Liver (tissue), 8 donors: ENCODE measurements at regions not wholly inside any gene's neighbourhood (a gene's known extent, or its start where the extent isn't known, plus 50 kb on each side); places are given as distances from the start of the nearest gene placed in this dataset.

Source experiments
- DNase-seq: peaks from one replicate; pipeline ENCODE4 v3.0.0-alpha.2; 2017; ENCODE audit warnings: low spot score
- H3K27ac ChIP-seq, 2 donors: one replicate each; pipeline ENCODE4 v1.7.0; 2013; ENCODE audit warnings: inconsistent platforms in 2 of 2, low read length in 2 of 2, control low read depth in 1 of 2, low read depth in 1 of 2, mild to moderate bottlenecking in 1 of 2
- H3K27me3 ChIP-seq, 4 donors: one replicate each; pipeline versions ENCODE4 v1.6.1 to v1.7.0; 2013; ENCODE audit warnings: low read length in 3 of 4, inconsistent platforms in 1 of 4, mild to moderate bottlenecking in 1 of 4, moderate library complexity in 1 of 4; ENCODE audit not compliant: control insufficient read depth in 4 of 4, insufficient read depth in 4 of 4
- H3K36me3 ChIP-seq, 4 donors: one replicate each; pipeline versions ENCODE4 v1.6.1 to v1.7.0; 2013; ENCODE audit warnings: low read length in 3 of 4, mild to moderate bottlenecking in 3 of 4, low read depth in 1 of 4, moderate library complexity in 1 of 4; ENCODE audit not compliant: control insufficient read depth in 4 of 4, insufficient read depth in 3 of 4
- H3K4me1 ChIP-seq, 4 donors: one replicate each; pipeline versions ENCODE4 v1.6.1 to v1.7.0; 2013; ENCODE audit warnings: low read length in 3 of 4, mild to moderate bottlenecking in 3 of 4, moderate library complexity in 1 of 4; ENCODE audit not compliant: control insufficient read depth in 4 of 4, insufficient read depth in 4 of 4
- H3K4me3 ChIP-seq, 3 donors: one replicate each; pipeline versions ENCODE4 v1.6.1 to v1.7.0; 2013; ENCODE audit warnings: low read length in 3 of 3, control low read depth in 1 of 3, low read depth in 1 of 3, mild to moderate bottlenecking in 1 of 3
- H3K9ac ChIP-seq, 2 donors: one replicate each; pipeline ENCODE4 v1.7.0; 2013; ENCODE audit warnings: low read length in 2 of 2, mild to moderate bottlenecking in 2 of 2, moderate library complexity in 2 of 2, control low read depth in 1 of 2, low read depth in 1 of 2
- H3K9me3 ChIP-seq, 4 donors: one replicate each; pipeline versions ENCODE4 v1.6.1 to v1.7.0; 2013; ENCODE audit warnings: low read length in 3 of 4; ENCODE audit not compliant: control insufficient read depth in 4 of 4
- EGR1 ChIP-seq, 2 donors: IDR thresholded peaks; 2 replicates each; pipeline ENCODE4 v1.6.1; 2016 to 2018; ENCODE audit warnings: antibody characterized with exemption in 2 of 2, low read depth in 2 of 2
- FOXA1 ChIP-seq: IDR thresholded peaks from 2 replicates; pipeline ENCODE4 v1.6.1; 2016; ENCODE audit warnings: antibody characterized with exemption
- FOXA2 ChIP-seq: IDR thresholded peaks from 2 replicates; pipeline ENCODE4 v1.6.1; 2016; ENCODE audit warnings: antibody characterized with exemption
- GABPA ChIP-seq, 2 donors: IDR thresholded peaks in 1 of 2; conservative IDR thresholded peaks in 1 of 2; 2 replicates each; pipeline ENCODE4 v1.6.1; 2016; ENCODE audit warnings: antibody characterized with exemption in 2 of 2, mild to moderate bottlenecking in 1 of 2, moderate library complexity in 1 of 2
- HNF4A ChIP-seq, 2 donors: conservative IDR thresholded peaks; 2 replicates each; pipeline ENCODE4 v1.6.1; 2016; ENCODE audit warnings: antibody characterized with exemption in 2 of 2, mild to moderate bottlenecking in 2 of 2
- HNF4G ChIP-seq: IDR thresholded peaks from 2 replicates; pipeline ENCODE4 v1.6.1; 2016; ENCODE audit warnings: antibody characterized with exemption
- JUND ChIP-seq, 2 donors: IDR thresholded peaks; 2 replicates each; pipeline ENCODE4 v1.6.1; 2016; ENCODE audit warnings: antibody characterized with exemption in 2 of 2
- NR2F2 ChIP-seq: IDR thresholded peaks from 2 replicates; pipeline ENCODE4 v1.6.1; 2016; ENCODE audit warnings: antibody characterized with exemption
- RAD21 ChIP-seq, 2 donors: IDR thresholded peaks; 2 replicates each; pipeline ENCODE4 v1.6.1; 2016; ENCODE audit warnings: antibody characterized with exemption in 2 of 2, mild to moderate bottlenecking in 2 of 2
- RXRA ChIP-seq, 2 donors: IDR thresholded peaks; 2 replicates each; pipeline ENCODE4 v1.6.1; 2017 to 2018; ENCODE audit warnings: antibody characterized with exemption in 2 of 2, mild to moderate bottlenecking in 1 of 2
- SP1 ChIP-seq: IDR thresholded peaks from 2 replicates; pipeline ENCODE4 v1.6.1; 2018; ENCODE audit warnings: antibody characterized with exemption, mild to moderate bottlenecking
- TAF1 ChIP-seq: conservative IDR thresholded peaks from 2 replicates; pipeline ENCODE4 v1.6.1; 2016; ENCODE audit warnings: antibody characterized with exemption, mild to moderate bottlenecking
- YY1 ChIP-seq: IDR thresholded peaks from 2 replicates; pipeline ENCODE4 v1.6.1; 2016; ENCODE audit warnings: antibody characterized with exemption, mild to moderate bottlenecking
- WGBS: extraction: QIAGEN DNeasy Blood & Tissue Kit; methylation state at CpG from one replicate; pipeline ENCODE4 v1.1.7; 2013; 5-methylcytosine and 5-hydroxymethylcytosine counted together
- TF ChIP-seq, protein P1 (sequence below): IDR thresholded peaks from 2 replicates; pipeline ENCODE4 v1.6.1; 2016; ENCODE audit warnings: antibody characterized with exemption, mild to moderate bottlenecking
- TF ChIP-seq, protein P2 (sequence below): IDR thresholded peaks from 2 replicates; pipeline ENCODE4 v1.6.1; 2016; ENCODE audit warnings: antibody characterized with exemption
- TF ChIP-seq, protein P3 (sequence below): IDR thresholded peaks from 2 replicates; pipeline ENCODE4 v1.6.1; 2016; ENCODE audit warnings: antibody characterized with exemption
- TF ChIP-seq, protein P4 (sequence below): fragments of 150-350 bp; IDR thresholded peaks from 2 replicates; pipeline ENCODE4 v1.5.1; 2017; ENCODE audit warnings: improper control_type of control experiment, low read depth, low read length; ENCODE audit not compliant: missing input control
- TF ChIP-seq, protein P5 (sequence below): IDR thresholded peaks from 2 replicates; pipeline ENCODE4 v1.6.1; 2016; ENCODE audit warnings: antibody characterized with exemption
- donor health status: healthy.
- donor health status: healthy.
- donor health status: healthy.
- donor health status: healthy.
- donor health status: healthy.

DNA sequence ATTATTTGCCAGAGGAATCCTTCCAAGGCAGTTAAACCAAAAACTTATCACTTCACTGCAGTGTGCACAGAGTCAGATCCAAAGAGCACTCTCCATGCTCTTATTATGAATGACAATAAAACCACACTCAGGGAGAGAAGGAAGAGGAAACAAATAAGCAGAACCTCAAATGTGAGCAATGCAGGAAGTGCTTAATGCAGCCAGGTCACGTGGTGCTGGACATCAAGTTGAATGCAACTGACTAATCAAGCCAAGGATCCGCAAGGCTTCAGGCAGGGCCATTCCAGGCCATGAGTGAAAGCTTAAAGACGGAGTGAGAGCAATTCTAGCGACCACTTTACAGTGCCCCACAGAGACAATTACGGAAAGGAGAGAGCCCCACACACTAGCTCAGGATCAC, 230.4 kb upstream of the PUM3 start:
- no peaks in the 10 kb centered on the region for H3K36me3 ChIP-seq
- no peak for DNase-seq
- no peak overlapping the region for H3K4me3 ChIP-seq
- H3K27ac ChIP-seq: no peak overlapping the region
- TF ChIP-seq RAD21 (IDR thresholded peaks at IDR 0.05) (no peak), HNF4A (conservative IDR thresholded peaks at IDR 0.05) (no peak), TAF1 (no peak), FOXA2 (no peak), GABPA (IDR thresholded peaks at IDR 0.05 in 1 of 2, conservative IDR thresholded peaks at IDR 0.05 in 1 of 2) (no peak), JUND (IDR thresholded peaks at IDR 0.05) (no peak), EGR1 (IDR thresholded peaks at IDR 0.05; ENCODE audit: low read depth in 2 of 2) (no peak), NR2F2 (no peak), FOXA1 (no peak), RXRA (IDR thresholded peaks at IDR 0.05) (no peak), HNF4G (no peak), YY1 (no peak), SP1 (no peak)
- TF ChIP-seq, protein P1, sequence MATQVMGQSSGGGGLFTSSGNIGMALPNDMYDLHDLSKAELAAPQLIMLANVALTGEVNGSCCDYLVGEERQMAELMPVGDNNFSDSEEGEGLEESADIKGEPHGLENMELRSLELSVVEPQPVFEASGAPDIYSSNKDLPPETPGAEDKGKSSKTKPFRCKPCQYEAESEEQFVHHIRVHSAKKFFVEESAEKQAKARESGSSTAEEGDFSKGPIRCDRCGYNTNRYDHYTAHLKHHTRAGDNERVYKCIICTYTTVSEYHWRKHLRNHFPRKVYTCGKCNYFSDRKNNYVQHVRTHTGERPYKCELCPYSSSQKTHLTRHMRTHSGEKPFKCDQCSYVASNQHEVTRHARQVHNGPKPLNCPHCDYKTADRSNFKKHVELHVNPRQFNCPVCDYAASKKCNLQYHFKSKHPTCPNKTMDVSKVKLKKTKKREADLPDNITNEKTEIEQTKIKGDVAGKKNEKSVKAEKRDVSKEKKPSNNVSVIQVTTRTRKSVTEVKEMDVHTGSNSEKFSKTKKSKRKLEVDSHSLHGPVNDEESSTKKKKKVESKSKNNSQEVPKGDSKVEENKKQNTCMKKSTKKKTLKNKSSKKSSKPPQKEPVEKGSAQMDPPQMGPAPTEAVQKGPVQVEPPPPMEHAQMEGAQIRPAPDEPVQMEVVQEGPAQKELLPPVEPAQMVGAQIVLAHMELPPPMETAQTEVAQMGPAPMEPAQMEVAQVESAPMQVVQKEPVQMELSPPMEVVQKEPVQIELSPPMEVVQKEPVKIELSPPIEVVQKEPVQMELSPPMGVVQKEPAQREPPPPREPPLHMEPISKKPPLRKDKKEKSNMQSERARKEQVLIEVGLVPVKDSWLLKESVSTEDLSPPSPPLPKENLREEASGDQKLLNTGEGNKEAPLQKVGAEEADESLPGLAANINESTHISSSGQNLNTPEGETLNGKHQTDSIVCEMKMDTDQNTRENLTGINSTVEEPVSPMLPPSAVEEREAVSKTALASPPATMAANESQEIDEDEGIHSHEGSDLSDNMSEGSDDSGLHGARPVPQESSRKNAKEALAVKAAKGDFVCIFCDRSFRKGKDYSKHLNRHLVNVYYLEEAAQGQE: no peak
- TF ChIP-seq, protein P2, sequence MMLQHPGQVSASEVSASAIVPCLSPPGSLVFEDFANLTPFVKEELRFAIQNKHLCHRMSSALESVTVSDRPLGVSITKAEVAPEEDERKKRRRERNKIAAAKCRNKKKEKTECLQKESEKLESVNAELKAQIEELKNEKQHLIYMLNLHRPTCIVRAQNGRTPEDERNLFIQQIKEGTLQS: no peak
- TF ChIP-seq, protein P3, sequence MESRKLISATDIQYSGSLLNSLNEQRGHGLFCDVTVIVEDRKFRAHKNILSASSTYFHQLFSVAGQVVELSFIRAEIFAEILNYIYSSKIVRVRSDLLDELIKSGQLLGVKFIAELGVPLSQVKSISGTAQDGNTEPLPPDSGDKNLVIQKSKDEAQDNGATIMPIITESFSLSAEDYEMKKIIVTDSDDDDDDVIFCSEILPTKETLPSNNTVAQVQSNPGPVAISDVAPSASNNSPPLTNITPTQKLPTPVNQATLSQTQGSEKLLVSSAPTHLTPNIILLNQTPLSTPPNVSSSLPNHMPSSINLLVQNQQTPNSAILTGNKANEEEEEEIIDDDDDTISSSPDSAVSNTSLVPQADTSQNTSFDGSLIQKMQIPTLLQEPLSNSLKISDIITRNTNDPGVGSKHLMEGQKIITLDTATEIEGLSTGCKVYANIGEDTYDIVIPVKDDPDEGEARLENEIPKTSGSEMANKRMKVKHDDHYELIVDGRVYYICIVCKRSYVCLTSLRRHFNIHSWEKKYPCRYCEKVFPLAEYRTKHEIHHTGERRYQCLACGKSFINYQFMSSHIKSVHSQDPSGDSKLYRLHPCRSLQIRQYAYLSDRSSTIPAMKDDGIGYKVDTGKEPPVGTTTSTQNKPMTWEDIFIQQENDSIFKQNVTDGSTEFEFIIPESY: no peak
- TF ChIP-seq, protein P4, sequence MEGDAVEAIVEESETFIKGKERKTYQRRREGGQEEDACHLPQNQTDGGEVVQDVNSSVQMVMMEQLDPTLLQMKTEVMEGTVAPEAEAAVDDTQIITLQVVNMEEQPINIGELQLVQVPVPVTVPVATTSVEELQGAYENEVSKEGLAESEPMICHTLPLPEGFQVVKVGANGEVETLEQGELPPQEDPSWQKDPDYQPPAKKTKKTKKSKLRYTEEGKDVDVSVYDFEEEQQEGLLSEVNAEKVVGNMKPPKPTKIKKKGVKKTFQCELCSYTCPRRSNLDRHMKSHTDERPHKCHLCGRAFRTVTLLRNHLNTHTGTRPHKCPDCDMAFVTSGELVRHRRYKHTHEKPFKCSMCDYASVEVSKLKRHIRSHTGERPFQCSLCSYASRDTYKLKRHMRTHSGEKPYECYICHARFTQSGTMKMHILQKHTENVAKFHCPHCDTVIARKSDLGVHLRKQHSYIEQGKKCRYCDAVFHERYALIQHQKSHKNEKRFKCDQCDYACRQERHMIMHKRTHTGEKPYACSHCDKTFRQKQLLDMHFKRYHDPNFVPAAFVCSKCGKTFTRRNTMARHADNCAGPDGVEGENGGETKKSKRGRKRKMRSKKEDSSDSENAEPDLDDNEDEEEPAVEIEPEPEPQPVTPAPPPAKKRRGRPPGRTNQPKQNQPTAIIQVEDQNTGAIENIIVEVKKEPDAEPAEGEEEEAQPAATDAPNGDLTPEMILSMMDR: no peak
- TF ChIP-seq, protein P5, sequence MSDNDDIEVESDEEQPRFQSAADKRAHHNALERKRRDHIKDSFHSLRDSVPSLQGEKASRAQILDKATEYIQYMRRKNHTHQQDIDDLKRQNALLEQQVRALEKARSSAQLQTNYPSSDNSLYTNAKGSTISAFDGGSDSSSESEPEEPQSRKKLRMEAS: no peak
- H3K27me3 ChIP-seq: no peaks in the 10 kb centered on the region
- 72% methylated on average over 5 of the region's 5 CpGs for WGBS
- peaks cover 4 to 5% (median 5%) of the 10 kb centered on the region in 4 donors for H3K9me3 ChIP-seq
- H3K4me1 ChIP-seq: no peaks in the 10 kb centered on the region
- H3K9ac ChIP-seq: no peak overlapping the region
